Activated naive CD4-positive, alpha-beta T cell treated with anti-CD3 and anti-CD28 coated beads, Interleukin-2, amount 50 U/mL, for 24 hours (primary cell): ENCODE measurements at regions not wholly inside any gene's neighbourhood (a gene's known extent, or its start where the extent isn't known, plus 50 kb on each side); places are given as distances from the start of the nearest gene placed in this dataset.
"Not testable (repeated sequence)": the region's sequence is repeated elsewhere in the genome, so short reads cannot be mapped to it uniquely, and the experiment has no call there.

Experiments
- H3K27ac Mint-ChIP-seq: one replicate; pipeline ENCODE4 v1.8.0; 2021; ENCODE audit warnings: mild to moderate bottlenecking, mixed read lengths
- H3K27me3 Mint-ChIP-seq: one replicate; pipeline ENCODE4 v1.8.0; 2021; ENCODE audit warnings: mixed read lengths
- H3K36me3 Mint-ChIP-seq: one replicate; pipeline ENCODE4 v1.8.0; 2021; ENCODE audit warnings: mixed read lengths
- H3K4me1 Mint-ChIP-seq: one replicate; pipeline ENCODE4 v1.8.0; 2021; ENCODE audit warnings: mixed read lengths
- H3K4me3 Mint-ChIP-seq: one replicate; pipeline ENCODE4 v1.8.0; 2021; ENCODE audit warnings: mild to moderate bottlenecking, mixed read lengths
- H3K9me3 Mint-ChIP-seq: one replicate; pipeline ENCODE4 v1.8.0; 2021; ENCODE audit warnings: mixed read lengths

DNA sequence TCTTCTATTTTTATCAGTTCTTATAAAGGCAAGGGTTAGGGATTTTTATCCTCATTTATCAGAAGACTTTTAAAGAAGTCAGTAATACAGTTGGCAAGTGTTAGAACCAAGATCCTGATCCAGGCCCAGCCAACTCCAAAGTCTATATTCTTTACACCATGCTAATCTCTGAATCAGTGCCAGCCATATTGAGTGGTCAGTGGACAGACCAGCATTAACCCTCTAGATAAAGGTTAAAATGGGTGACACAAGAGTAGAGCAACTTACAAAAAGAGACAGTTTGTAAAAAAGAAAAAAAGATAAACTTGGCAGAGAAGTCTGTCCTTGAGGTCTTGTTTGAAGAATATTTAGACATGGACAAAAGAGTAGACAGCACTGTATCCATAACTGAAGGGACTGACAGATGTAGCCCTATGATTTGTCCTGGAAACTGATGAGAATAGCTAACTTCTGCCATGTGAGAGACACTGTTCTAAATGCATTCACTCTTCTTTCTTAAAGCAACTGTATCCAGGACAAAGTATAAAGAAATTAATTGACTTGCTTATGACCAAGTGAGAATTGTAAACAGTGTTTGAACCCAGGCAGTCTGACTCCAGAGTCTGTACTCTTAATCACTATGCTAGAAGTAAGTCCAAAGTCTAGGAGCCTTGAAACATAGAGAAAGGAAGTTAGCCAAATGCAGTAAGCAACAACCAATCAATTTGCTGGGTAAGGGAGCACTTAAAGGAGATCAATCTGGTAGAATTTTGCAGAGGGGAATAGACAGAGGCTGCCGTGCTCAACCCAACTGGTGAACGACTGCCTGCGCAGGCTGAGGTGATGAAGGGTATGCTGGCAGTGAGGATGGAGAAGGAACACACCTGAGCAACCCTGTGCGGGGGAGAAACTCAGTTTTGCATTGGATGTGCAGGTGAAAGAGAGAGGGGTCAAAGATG, 103.7 kb downstream of the TTC6 start:
- Mint-ChIP-seq H3K27ac (no peak overlapping the region), H3K9me3 (peaks cover 15% of the 10 kb centered on the region), H3K27me3 (no peaks in the 10 kb centered on the region), H3K4me3 (no peak overlapping the region), H3K36me3 (no peaks in the 10 kb centered on the region), H3K4me1 (no peaks in the 10 kb centered on the region)

DNA sequence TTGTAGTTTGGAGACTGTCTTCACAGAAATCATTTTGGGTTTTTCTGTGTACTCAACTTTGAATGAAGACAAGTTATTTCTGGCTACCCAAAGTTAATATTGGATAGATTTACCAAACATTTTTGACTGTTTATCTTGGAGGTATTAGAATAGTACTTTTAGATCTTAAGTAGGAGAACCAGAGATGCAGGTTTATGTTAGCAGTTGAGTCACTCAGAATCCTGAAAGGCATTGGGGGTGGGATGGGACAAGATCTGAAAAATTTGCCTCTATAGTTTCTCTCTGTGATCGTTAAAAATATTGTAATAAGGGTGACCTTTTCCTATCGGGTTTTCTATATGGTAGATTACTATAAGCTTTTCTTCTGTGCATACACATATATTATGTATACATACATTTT, 112.3 kb downstream of the TTC6 start:
- H3K36me3 Mint-ChIP-seq = no peaks in the 10 kb centered on the region
- H3K9me3 Mint-ChIP-seq = no peaks in the 10 kb centered on the region
- H3K27ac Mint-ChIP-seq = no peak overlapping the region
- H3K4me3 Mint-ChIP-seq = no peak overlapping the region
- no peaks in the 10 kb centered on the region for H3K4me1 Mint-ChIP-seq
- H3K27me3 Mint-ChIP-seq = no peaks in the 10 kb centered on the region

DNA sequence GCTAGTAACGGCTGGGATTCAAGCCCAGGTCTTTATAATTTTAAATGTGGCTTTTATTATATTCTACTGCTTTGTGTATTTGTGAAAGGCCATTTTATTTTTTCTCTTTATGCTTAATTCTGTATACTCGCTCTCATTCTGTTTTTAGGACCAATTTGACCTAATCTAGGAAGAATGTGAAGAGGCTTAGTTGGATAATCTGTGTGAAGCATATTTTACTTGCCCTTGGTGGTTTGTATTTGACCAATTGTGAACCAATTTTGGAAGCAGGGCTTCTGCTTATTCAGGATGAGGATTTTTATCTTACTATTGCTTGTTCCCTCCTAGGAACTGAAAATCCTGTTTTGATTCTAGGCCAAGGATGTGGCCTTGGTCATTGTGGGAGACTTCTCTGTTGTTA, 113.1 kb downstream of the TTC6 start:
- no peak overlapping the region for H3K27ac Mint-ChIP-seq
- H3K27me3 Mint-ChIP-seq = no peaks in the 10 kb centered on the region
- no peaks in the 10 kb centered on the region for H3K4me1 Mint-ChIP-seq
- H3K36me3 Mint-ChIP-seq = no peaks in the 10 kb centered on the region
- no peak overlapping the region for H3K4me3 Mint-ChIP-seq
- H3K9me3 Mint-ChIP-seq = no peaks in the 10 kb centered on the region

DNA sequence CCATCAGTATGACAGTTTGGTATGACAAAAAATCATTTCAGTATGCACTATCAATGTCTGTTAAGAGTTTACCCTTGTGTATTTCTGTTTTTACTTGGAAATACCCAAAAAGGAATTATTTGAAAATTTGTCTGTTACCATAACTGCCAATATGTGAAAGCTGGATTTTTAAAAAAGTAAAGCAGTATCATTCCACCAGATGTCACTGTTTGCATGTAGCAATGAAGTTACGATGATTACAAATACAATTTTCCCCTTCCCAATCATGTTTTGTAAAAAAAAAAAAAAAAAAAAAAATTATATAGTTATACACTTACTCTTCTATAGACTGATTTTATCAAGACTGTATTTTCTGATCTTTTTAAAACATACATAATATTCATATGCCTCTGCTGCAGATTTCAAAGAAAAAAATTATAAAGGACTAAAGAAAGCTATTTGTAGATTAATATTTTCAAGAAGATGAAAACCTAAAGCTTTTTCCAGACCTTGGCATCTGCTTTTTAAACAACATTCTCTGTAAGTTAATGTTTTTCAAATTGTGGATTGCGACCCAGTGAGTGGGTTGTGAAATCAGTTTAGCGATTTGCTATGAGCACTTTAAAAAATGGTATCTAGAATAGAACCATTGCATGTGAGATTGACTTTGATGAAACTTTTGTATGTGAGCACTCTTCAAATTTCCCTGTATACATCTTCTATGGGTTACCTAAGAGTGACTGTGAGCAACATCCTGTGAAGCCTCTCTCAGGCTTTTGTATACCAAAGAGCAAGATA, 114.2 kb downstream of the TTC6 start:
- Mint-ChIP-seq H3K27me3 (no peaks in the 10 kb centered on the region), H3K36me3 (no peaks in the 10 kb centered on the region), H3K9me3 (no peaks in the 10 kb centered on the region), H3K4me3 (no peak overlapping the region), H3K27ac (no peak overlapping the region), H3K4me1 (no peaks in the 10 kb centered on the region)

DNA sequence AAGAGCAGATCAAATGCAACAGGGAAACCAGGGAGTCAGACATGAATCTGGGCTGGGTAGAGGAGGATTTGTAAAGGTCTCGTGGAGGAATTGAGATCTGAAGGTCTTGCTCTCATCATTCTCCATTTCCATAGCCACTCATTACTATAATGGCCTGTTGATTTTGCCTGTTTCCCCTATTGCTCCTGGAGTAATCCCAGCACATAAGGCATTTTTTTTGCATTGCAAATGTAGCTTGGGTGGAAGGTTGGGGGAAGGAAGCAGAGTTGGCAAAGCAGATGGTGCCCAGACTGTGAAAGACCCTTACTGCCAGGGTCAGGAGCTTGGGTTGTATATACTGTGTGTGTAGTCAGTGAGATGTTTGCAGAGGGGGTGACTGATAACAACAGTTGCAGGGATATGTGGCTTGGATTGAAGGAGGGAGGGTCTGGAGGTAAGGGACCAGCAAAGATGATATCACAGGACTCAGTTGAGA, 116.0 kb downstream of the TTC6 start:
- Mint-ChIP-seq H3K27ac (no peak overlapping the region), H3K36me3 (no peaks in the 10 kb centered on the region), H3K4me3 (no peak overlapping the region), H3K9me3 (no peaks in the 10 kb centered on the region), H3K27me3 (no peaks in the 10 kb centered on the region), H3K4me1 (no peaks in the 10 kb centered on the region)

DNA sequence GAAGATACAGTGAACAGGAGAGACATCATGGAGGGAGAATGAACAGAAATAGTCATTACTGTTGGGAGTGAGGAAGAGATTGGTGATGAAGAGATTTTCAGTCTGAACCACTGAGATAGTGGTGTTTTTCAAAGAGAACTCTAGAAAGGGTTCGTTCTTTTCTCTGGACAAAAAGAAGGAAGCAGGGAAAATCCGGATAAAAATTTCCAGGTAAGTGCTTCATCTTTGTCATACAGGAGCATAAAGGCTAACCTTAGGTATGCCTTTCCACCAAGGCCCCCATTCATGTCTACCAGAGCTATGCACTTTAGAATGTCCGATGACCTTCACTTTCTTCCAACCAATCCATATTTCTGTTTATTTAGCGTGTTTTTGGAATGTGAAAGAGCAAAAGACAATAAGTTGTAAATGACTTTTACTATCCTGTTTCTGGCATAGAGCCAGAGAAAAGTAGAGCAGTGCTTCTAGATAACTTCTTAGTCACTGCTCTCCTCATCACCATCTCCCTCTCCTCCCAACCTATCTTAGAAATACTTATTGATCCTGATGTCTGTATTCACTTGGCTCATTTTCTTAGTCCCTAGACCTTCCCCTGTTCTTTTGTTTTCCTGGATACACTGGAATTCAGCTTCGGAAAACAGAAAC, 116.5 kb downstream of the TTC6 start:
- Mint-ChIP-seq H3K27me3 (no peaks in the 10 kb centered on the region), H3K36me3 (no peaks in the 10 kb centered on the region), H3K4me1 (no peaks in the 10 kb centered on the region), H3K9me3 (no peaks in the 10 kb centered on the region), H3K4me3 (no peak overlapping the region), H3K27ac (no peak overlapping the region)

DNA sequence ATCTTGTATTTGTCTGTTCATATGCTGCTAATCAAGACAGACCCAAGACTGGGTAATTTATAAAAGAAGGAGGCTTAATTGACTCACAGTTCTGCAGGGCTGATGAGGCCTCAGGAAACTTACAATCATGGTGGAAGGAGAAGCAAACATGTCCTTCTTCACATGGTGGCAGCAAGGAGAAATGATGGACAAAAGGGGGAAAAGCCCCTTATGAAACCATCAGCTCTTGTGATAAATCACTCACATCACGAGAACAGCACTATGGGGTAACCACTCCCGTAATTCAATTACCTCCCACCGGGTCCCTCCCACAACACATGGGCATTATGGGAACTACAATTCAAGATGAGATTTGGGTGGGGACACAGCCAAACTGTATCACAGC, 117.0 kb downstream of the TTC6 start:
- H3K9me3 Mint-ChIP-seq, H3K27me3 Mint-ChIP-seq, H3K4me3 Mint-ChIP-seq, H3K4me1 Mint-ChIP-seq, H3K27ac Mint-ChIP-seq, H3K36me3 Mint-ChIP-seq: not testable (repeated sequence)

DNA sequence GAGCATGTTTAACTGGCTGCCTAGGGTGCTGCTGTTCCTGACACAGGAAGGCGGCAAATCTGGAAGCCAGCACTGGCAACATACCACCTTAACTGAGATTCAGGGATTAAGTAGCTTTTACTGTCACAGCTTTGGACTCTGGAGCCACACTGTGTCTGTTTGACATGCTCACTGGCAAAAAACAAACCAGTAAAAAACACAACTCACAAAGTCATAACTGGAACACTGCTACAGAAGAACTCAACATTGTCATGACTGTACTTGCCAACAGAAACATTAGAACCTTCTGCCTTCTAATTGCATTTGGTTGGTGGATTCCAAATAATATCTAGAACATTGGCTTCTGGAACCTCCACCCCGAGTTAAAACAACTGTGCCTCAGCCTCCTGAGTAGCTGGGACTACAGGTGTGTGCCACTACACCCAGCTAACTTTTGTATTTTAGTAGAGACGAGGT, 117.6 kb downstream of the TTC6 start:
- Mint-ChIP-seq H3K4me3 (no peak overlapping the region), H3K27me3 (no peaks in the 10 kb centered on the region), H3K4me1 (no peaks in the 10 kb centered on the region)

DNA sequence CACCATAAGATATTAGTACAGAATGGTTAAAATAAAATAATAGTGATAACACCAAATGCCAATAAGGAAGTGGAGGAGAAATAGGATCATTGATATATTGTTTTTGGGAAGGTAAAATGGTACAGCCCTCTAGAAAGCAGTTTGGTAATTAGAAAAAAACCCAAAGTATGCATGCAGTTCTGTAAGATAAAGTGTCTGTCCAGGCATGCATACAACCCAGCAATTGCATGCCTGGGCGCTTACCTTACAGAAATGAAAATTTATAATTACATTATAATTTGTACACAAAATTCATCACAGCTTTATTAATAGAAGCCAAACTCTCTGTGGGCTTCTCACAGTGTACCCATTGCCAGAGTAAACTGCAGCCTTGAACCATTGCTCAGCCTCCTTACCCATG, 124.7 kb downstream of the TTC6 start:
- Mint-ChIP-seq H3K36me3 (no peaks in the 10 kb centered on the region), H3K27ac (no peak overlapping the region), H3K9me3 (no peaks in the 10 kb centered on the region), H3K4me3 (no peak overlapping the region), H3K4me1 (no peaks in the 10 kb centered on the region), H3K27me3 (no peaks in the 10 kb centered on the region)

More for the DNA sequence above, 117.6 kb downstream of the TTC6 start:
- H3K36me3 Mint-ChIP-seq = no peaks in the 10 kb centered on the region
- H3K27ac Mint-ChIP-seq = no peak overlapping the region
- H3K9me3 Mint-ChIP-seq = no peaks in the 10 kb centered on the region

DNA sequence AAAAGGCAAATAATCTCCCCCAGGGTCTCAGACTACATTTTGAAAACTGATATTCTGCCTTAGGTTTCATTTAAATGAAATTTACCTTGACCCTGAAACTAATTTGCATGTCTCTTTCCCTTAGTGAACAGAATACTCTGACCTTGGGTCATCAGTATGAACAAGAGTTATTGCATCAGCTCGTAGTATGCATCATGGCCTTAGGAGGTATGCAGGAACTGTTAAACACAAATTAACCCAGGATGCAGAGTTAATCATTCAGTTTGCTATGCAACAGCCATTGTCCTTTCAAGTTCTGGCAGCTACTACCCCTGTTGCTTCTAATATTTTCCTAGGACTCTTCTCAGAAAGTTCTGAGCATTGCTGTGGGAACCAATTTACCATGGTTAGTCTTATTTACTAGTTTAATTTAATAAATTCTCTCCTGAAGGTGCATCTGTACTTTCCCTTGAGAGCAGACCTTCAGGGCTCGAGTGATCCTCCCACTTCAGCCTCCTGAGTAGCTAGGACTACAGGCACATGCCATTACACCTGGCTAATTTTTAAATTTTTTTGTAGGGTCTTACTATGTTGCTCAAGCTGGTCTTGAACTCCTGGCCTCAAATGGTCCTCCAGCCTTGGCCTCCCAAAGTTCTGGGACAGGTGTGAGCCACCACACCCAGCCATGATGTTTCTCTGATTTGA, 126.7 kb downstream of the TTC6 start:
- Mint-ChIP-seq H3K36me3 (no peaks in the 10 kb centered on the region), H3K4me3 (no peak overlapping the region), H3K9me3 (no peaks in the 10 kb centered on the region), H3K4me1 (no peaks in the 10 kb centered on the region), H3K27ac (no peak overlapping the region), H3K27me3 (no peaks in the 10 kb centered on the region)

DNA sequence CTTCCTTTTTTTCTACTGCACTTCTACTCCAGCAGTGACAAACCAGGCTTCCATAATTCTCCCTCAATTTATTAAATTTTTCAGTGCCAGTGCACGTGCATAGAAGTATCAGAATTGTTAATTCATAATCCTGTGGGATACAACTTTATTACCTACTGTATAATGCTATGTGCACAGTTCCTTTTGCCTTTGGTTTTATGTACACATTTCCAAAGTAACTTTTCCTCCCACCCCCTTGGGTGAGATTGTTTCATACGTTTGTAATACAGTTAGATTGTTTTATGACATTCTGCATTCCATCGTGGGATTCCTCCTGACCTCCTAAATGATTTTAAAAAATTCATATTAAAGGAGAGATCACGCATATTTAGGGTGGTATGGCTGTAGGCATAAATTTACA, 128.1 kb downstream of the TTC6 start:
- no peak overlapping the region for H3K4me3 Mint-ChIP-seq

DNA sequence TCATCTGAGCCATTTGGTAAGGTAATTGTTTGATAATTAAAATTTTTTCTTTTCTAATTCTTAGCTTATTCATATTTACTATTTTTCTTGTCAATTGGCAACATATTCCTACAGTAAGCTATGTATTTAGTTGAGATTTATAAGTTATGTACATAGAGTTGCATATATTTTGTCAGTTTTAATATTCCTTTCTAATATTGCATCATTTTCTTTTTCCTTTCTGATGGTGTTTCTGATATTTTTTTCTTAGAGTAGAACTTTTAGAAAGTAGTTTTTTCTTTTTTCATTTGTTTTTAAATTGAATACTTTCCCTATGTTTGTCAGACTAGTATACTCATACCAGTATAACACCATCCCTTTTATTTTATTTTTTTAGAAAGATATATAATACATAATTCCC, 131.3 kb downstream of the TTC6 start:
- Mint-ChIP-seq H3K27me3 (no peaks in the 10 kb centered on the region), H3K36me3 (no peaks in the 10 kb centered on the region), H3K27ac (no peak overlapping the region), H3K4me3 (no peak overlapping the region), H3K4me1 (no peaks in the 10 kb centered on the region), H3K9me3 (no peaks in the 10 kb centered on the region)

More for the DNA sequence above, 128.1 kb downstream of the TTC6 start:
- H3K27me3 Mint-ChIP-seq = no peaks in the 10 kb centered on the region
- no peaks in the 10 kb centered on the region for H3K36me3 Mint-ChIP-seq
- H3K9me3 Mint-ChIP-seq = no peaks in the 10 kb centered on the region
- no peaks in the 10 kb centered on the region for H3K4me1 Mint-ChIP-seq
- no peak overlapping the region for H3K27ac Mint-ChIP-seq

DNA sequence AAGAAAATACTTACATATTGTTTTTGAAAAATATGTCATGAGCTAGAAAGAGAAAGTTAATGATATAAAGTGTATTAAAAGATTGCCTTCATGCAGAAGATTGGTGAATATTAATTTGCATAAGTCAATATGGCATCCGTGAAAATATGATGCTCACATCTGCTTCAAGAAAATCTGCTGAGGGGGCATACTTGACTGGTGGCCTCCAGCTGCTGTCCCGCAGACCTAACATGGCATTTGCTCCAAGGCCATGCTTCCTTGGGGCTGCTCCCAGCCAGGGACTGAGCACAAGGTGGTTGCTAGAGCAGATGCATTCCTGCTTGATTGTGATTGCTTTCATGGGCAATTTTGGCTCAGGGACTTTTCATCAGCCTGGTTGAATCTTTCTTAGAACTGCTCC, 133.8 kb downstream of the TTC6 start:
- H3K9me3 Mint-ChIP-seq = no peaks in the 10 kb centered on the region
- H3K27ac Mint-ChIP-seq = no peak overlapping the region
- H3K36me3 Mint-ChIP-seq = no peaks in the 10 kb centered on the region
- H3K4me3 Mint-ChIP-seq = no peak overlapping the region
- H3K4me1 Mint-ChIP-seq = no peaks in the 10 kb centered on the region
- H3K27me3 Mint-ChIP-seq = no peaks in the 10 kb centered on the region

DNA sequence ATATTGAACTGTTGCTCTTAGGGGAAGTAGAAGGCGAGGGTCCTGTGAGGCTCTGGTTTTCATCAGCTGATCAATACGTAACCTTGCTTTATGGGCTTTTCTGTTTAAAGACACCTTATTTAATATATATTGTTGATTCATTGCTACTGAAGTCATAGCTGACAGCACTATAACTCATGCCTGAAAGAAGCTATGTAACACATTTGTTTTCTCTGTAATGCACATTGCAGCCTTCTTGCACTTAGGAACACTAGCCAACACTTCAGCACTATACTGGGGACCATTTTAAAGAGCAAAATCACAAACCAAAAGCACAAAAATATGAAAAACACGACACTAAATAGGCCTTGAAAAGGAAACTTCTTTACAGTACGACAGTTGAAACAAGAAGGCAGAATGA, 135.7 kb downstream of the TTC6 start:
- Mint-ChIP-seq H3K27me3 (no peaks in the 10 kb centered on the region), H3K4me1 (no peaks in the 10 kb centered on the region), H3K4me3 (no peak overlapping the region), H3K36me3 (no peaks in the 10 kb centered on the region), H3K27ac (no peak overlapping the region), H3K9me3 (no peaks in the 10 kb centered on the region)

DNA sequence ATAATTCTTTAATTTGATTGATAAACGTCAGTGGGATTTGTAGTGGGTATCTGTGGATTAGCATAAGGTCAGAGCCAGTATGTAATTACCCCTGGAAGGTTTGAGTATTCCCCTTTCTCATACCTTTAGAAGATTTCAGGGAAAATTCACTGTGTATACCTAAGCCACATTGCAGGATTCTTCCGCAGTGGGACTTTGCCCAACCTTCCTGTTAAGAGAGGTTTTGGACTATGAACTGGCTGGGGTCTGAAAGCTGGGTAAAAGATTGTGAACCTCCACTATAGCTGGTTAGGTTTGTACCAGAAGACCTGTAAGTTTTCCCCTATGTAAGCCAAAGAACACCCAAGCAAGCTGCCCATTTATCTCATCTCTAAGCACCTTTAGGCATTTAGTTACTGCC, 150.2 kb downstream of the TTC6 start:
- Mint-ChIP-seq H3K27ac (no peak overlapping the region), H3K4me1 (no peaks in the 10 kb centered on the region), H3K27me3 (no peaks in the 10 kb centered on the region), H3K9me3 (no peaks in the 10 kb centered on the region), H3K36me3 (no peaks in the 10 kb centered on the region), H3K4me3 (no peak overlapping the region)
